H9 (cell line): ENCODE measurements at regions not wholly inside any gene's neighbourhood (a gene's known extent, or its start where the extent isn't known, plus 50 kb on each side); places are given as distances from the start of the nearest gene placed in this dataset.

Source experiments
- DNase-seq: peaks from one replicate; pipeline ENCODE4 v3.0.0-alpha.2; 2017
- H2AFZ ChIP-seq: one replicate; pipeline ENCODE4 v1.6.1; 2013; ENCODE audit warnings: mild to moderate bottlenecking, low read length, control low read depth, moderate library complexity
- H2AK5ac ChIP-seq: 2 replicates; pipeline ENCODE4 v1.6.1; 2013; ENCODE audit warnings: low read length, control low read depth, mixed read lengths; ENCODE audit not compliant: insufficient read length
- H2BK120ac ChIP-seq: one replicate; pipeline ENCODE4 v1.6.1; 2013; ENCODE audit warnings: low read depth, mild to moderate bottlenecking, low read length, control low read depth, inconsistent platforms; ENCODE audit not compliant: poor library complexity, severe bottlenecking
- H2BK12ac ChIP-seq: 2 replicates; pipeline ENCODE4 v1.6.1; 2013; ENCODE audit warnings: low read length, control low read depth, mixed read lengths, low read depth; ENCODE audit not compliant: insufficient read length
- H2BK15ac ChIP-seq: 2 replicates; pipeline ENCODE4 v1.6.1; 2013; ENCODE audit warnings: low read depth, low read length, control low read depth
- H2BK20ac ChIP-seq: one replicate; pipeline ENCODE4 v1.6.1; 2013; ENCODE audit warnings: low read depth, mild to moderate bottlenecking, low read length, control low read depth, inconsistent platforms; ENCODE audit not compliant: poor library complexity, severe bottlenecking
- H2BK5ac ChIP-seq: 2 replicates; pipeline ENCODE4 v1.6.1; 2013; ENCODE audit warnings: low read length, control low read depth, mixed read lengths; ENCODE audit not compliant: insufficient read length
- H3K14ac ChIP-seq: 2 replicates; pipeline ENCODE4 v1.6.1; 2013; ENCODE audit warnings: low read length, control low read depth; ENCODE audit not compliant: insufficient read depth
- H3K18ac ChIP-seq: 2 replicates; pipeline ENCODE4 v1.6.1; 2013; ENCODE audit warnings: low read depth, mild to moderate bottlenecking, mixed read lengths, low read length, control low read depth; ENCODE audit not compliant: insufficient read length
- H3K23ac ChIP-seq: 2 replicates; pipeline ENCODE4 v1.6.1; 2013; ENCODE audit warnings: low read length, control low read depth, mixed read lengths, low read depth; ENCODE audit not compliant: insufficient read length
- H3K23me2 ChIP-seq: 2 replicates; pipeline ENCODE4 v1.6.1; 2013; ENCODE audit warnings: low read depth, mild to moderate bottlenecking, mixed read lengths, low read length, control low read depth; ENCODE audit not compliant: insufficient read length, poor library complexity, severe bottlenecking
- H3K27ac ChIP-seq: 2 replicates; pipeline ENCODE4 v1.5.1; 2013; ENCODE audit warnings: low read length, control low read depth, mixed read lengths, low read depth; ENCODE audit not compliant: insufficient read length
- H3K27me3 ChIP-seq: 2 replicates; pipeline ENCODE4 v1.6.1; 2013; ENCODE audit warnings: low read length, control low read depth, inconsistent platforms; ENCODE audit not compliant: insufficient read depth
- H3K4ac ChIP-seq: 2 replicates; pipeline ENCODE4 v1.6.1; 2013; ENCODE audit warnings: low read depth, mild to moderate bottlenecking, control low read depth, inconsistent platforms, low read length, moderate library complexity
- H3K4me1 ChIP-seq: 2 replicates; pipeline ENCODE4 v1.6.1; 2013; ENCODE audit warnings: low read length, control low read depth, inconsistent platforms; ENCODE audit not compliant: insufficient read depth
- H3K4me2 ChIP-seq: 2 replicates; pipeline ENCODE4 v1.6.1; 2013; ENCODE audit warnings: low read length, control low read depth, mixed read lengths; ENCODE audit not compliant: insufficient read length, insufficient read depth
- H3K56ac ChIP-seq: 2 replicates; pipeline ENCODE4 v1.6.1; 2013; ENCODE audit warnings: low read depth, mild to moderate bottlenecking, mixed read lengths, low read length, control low read depth; ENCODE audit not compliant: insufficient read length
- H3K79me1 ChIP-seq: 2 replicates; pipeline ENCODE4 v1.6.1; 2013; ENCODE audit warnings: low read depth, mild to moderate bottlenecking, moderate library complexity, low read length, control low read depth, inconsistent platforms; ENCODE audit not compliant: insufficient read depth, poor library complexity, severe bottlenecking
- H3K79me2 ChIP-seq: 2 replicates; pipeline ENCODE4 v1.6.1; 2013; ENCODE audit warnings: low read length, control low read depth, inconsistent platforms; ENCODE audit not compliant: insufficient read depth
- H3K9ac ChIP-seq: 2 replicates; pipeline ENCODE4 v1.6.1; 2013; ENCODE audit warnings: low read length, control low read depth, mixed read lengths; ENCODE audit not compliant: insufficient read length; ENCODE audit errors: extremely low read depth
- H3K9me3 ChIP-seq: one replicate; pipeline ENCODE4 v1.6.1; 2013; ENCODE audit warnings: low read depth, low read length, inconsistent platforms; ENCODE audit not compliant: control insufficient read depth
- H3T11ph ChIP-seq: one replicate; pipeline ENCODE4 v1.6.1; 2013; ENCODE audit warnings: mild to moderate bottlenecking, low read length, control low read depth, inconsistent platforms
- H4K20me1 ChIP-seq: one replicate; pipeline ENCODE4 v1.6.1; 2013; ENCODE audit not compliant: control insufficient read depth, insufficient read length, insufficient read depth
- H4K5ac ChIP-seq: 2 replicates; pipeline ENCODE4 v1.6.1; 2013; ENCODE audit warnings: low read depth, mild to moderate bottlenecking, mixed read lengths, low read length, control low read depth; ENCODE audit not compliant: insufficient read length
- H4K8ac ChIP-seq: replicated peaks from 2 replicates; pipeline ENCODE4 v1.6.1; 2013; ENCODE audit warnings: low read length, control low read depth, mixed read lengths, low read depth; ENCODE audit not compliant: insufficient read length
- H4K91ac ChIP-seq: 2 replicates; pipeline ENCODE4 v1.6.1; 2013; ENCODE audit warnings: low read depth, mild to moderate bottlenecking, moderate library complexity, mixed read lengths, low read length, control low read depth; ENCODE audit not compliant: insufficient read length
- H3K27ac Mint-ChIP-seq, 3 experiments: 2 replicates in 2 of 3; 3 replicates in 1 of 3; pipeline ENCODE4 v1.8.0; 2020 to 2021; ENCODE audit warnings: mixed read lengths in 3 of 3, mild to moderate bottlenecking in 1 of 3, moderate library complexity in 1 of 3
- H3K27me3 Mint-ChIP-seq: 2 replicates; pipeline ENCODE4 v1.8.0; 2021; ENCODE audit warnings: low read depth, mild to moderate bottlenecking, moderate library complexity, mixed read lengths
- H3K36me3 Mint-ChIP-seq, 3 experiments: 2 replicates in 2 of 3; 3 replicates in 1 of 3; pipeline ENCODE4 v1.8.0; 2020 to 2021; ENCODE audit warnings: low read depth in 3 of 3, mixed read lengths in 3 of 3; ENCODE audit not compliant: insufficient read depth in 1 of 3
- H3K4me1 Mint-ChIP-seq, 2 experiments: 2 replicates each; pipeline ENCODE4 v1.8.0; 2020; ENCODE audit warnings: mixed read lengths in 2 of 2
- H3K4me3 Mint-ChIP-seq, 2 experiments: 2 replicates in 1 of 2; 3 replicates in 1 of 2; pipeline ENCODE4 v1.8.0; 2020 to 2021; ENCODE audit warnings: mild to moderate bottlenecking in 2 of 2, mixed read lengths in 2 of 2, moderate library complexity in 1 of 2
- H3K9me3 Mint-ChIP-seq, 2 experiments: 2 replicates in 1 of 2; 3 replicates in 1 of 2; pipeline ENCODE4 v1.8.0; 2020; ENCODE audit warnings: mild to moderate bottlenecking in 2 of 2, mixed read lengths in 2 of 2, moderate library complexity in 1 of 2
- CTCF ChIP-seq: fragments of 200-600 bp; sonication (generic); conservative IDR thresholded peaks from 3 replicates; pipeline ENCODE4 v1.8.0; 2021; ENCODE audit warnings: antibody characterized with exemption, mild to moderate bottlenecking
- WGBS: extraction: QIAGEN DNeasy Blood & Tissue Kit; methylation state at CpG from one replicate; pipeline ENCODE4 v1.1.7; 2013; ENCODE audit warnings: missing lambda C conversion rate, low lambda C conversion rate, mixed read lengths; ENCODE audit not compliant: insufficient read length; ENCODE audit errors: extremely low coverage; 5-methylcytosine and 5-hydroxymethylcytosine counted together

GRCh38 chr1:219120624-219121544, 52.8 kb upstream of the LYPLAL1 start:
- Mint-ChIP-seq H3K4me3 (no peak overlapping the region), H3K4me1 (peaks cover 3 to 6% of the 10 kb centered on the region in 2 experiments; a peak in 2 of 4 replicates), H3K27ac (peak overlapping the region in 1 of 3 experiments; percentile 77; a peak in 1 of 7 replicates), H3K9me3 (no peaks in the 10 kb centered on the region), H3K36me3 (no peaks in the 10 kb centered on the region), H3K27me3 (no peaks in the 10 kb centered on the region)
- Histone ChIP-seq H3K23ac (no peak overlapping the region), H3K27me3 (no peaks in the 10 kb centered on the region), H3K79me2 (no peaks in the 10 kb centered on the region), H3K27ac (no peak overlapping the region), H2AFZ (no peak overlapping the region), H2BK12ac (no peak overlapping the region), H4K91ac (no peak overlapping the region), H3T11ph (no peak overlapping the region), H3K9me3 (no peaks in the 10 kb centered on the region), H3K9ac (no peak overlapping the region), H3K4me1 (no peaks in the 10 kb centered on the region), H3K56ac (no peak overlapping the region), H3K4me2 (no peak overlapping the region), H3K79me1 (no peaks in the 10 kb centered on the region), H4K8ac (no peak overlapping the region), H3K4ac (no peak overlapping the region), H2BK120ac (no peak overlapping the region), H3K23me2 (no peaks in the 10 kb centered on the region), H4K20me1 (no peaks in the 10 kb centered on the region), H2BK15ac (no peak overlapping the region), H4K5ac (no peak overlapping the region), H2AK5ac (no peak overlapping the region), H2BK5ac (no peak overlapping the region), H2BK20ac (no peak overlapping the region), H3K14ac (no peak overlapping the region), H3K18ac (no peak overlapping the region)
- no peak for TF ChIP-seq CTCF
- no peak for DNase-seq
- no CpG with 5 or more reads among the region's 6 CpGs for WGBS
